HEK293T (cell line): ENCODE measurements at regions not wholly inside any gene's neighbourhood (a gene's known extent, or its start where the extent isn't known, plus 50 kb on each side); places are given as distances from the start of the nearest gene placed in this dataset.

Source experiments
- BHLHE40 ChIP-seq: fragments of 450-650 bp; IDR thresholded peaks from 2 replicates; pipeline ENCODE4 v1.6.1; 2016; ENCODE audit warnings: mild to moderate bottlenecking, moderate library complexity, borderline replicate concordance
- ELF4 ChIP-seq: fragments of 450-650 bp; IDR thresholded peaks from 2 replicates; pipeline ENCODE4 v1.6.1; 2017; ENCODE audit warnings: antibody characterized with exemption
- FOXA1 ChIP-seq: fragments of 450-650 bp; IDR thresholded peaks from 2 replicates; pipeline ENCODE4 v1.6.1; 2016; ENCODE audit warnings: mild to moderate bottlenecking
- FOXK2 ChIP-seq: fragments of 450-650 bp; IDR thresholded peaks from 2 replicates; pipeline ENCODE4 v1.6.1; 2016; ENCODE audit warnings: mild to moderate bottlenecking
- HDGF ChIP-seq: fragments of 450-650 bp; IDR thresholded peaks from 2 replicates; pipeline ENCODE4 v1.6.1; 2017; ENCODE audit warnings: antibody characterized with exemption, borderline replicate concordance
- L3MBTL2 ChIP-seq: fragments of 450-650 bp; conservative IDR thresholded peaks from 2 replicates; pipeline ENCODE4 v1.6.1; 2016; ENCODE audit warnings: mild to moderate bottlenecking
- SP1 ChIP-seq: fragments of 450-650 bp; IDR thresholded peaks from 2 replicates; pipeline ENCODE4 v1.6.1; 2017
- SUZ12 ChIP-seq: fragments of 450-650 bp; IDR thresholded peaks from 2 replicates; pipeline ENCODE4 v1.6.1; 2016; ENCODE audit warnings: mild to moderate bottlenecking
- TARDBP ChIP-seq: fragments of 450-650 bp; IDR thresholded peaks from 2 replicates; pipeline ENCODE4 v1.6.1; 2016
- TF ChIP-seq, protein P1 (sequence below): fragments of 450-650 bp; IDR thresholded peaks from 2 replicates; pipeline ENCODE4 v1.6.1; 2016

- TF ChIP-seq BHLHE40: no peak
- TF ChIP-seq SUZ12: no peak
- TF ChIP-seq SP1: no peak
- TF ChIP-seq FOXA1: no peak
- TF ChIP-seq TARDBP: no peak
- TF ChIP-seq ELF4: no peak
- no peak for TF ChIP-seq L3MBTL2
- TF ChIP-seq, protein P1, sequence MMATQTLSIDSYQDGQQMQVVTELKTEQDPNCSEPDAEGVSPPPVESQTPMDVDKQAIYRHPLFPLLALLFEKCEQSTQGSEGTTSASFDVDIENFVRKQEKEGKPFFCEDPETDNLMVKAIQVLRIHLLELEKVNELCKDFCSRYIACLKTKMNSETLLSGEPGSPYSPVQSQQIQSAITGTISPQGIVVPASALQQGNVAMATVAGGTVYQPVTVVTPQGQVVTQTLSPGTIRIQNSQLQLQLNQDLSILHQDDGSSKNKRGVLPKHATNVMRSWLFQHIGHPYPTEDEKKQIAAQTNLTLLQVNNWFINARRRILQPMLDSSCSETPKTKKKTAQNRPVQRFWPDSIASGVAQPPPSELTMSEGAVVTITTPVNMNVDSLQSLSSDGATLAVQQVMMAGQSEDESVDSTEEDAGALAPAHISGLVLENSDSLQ: no peak
- TF ChIP-seq HDGF: no peak
- TF ChIP-seq FOXK2: no peak
Measured at GRCh38 chr10:36302086-36302485, 660.0 kb upstream of the FZD8 start.
